A549 (cell line): ENCODE measurements at regions not wholly inside any gene's neighbourhood (a gene's known extent, or its start where the extent isn't known, plus 50 kb on each side); places are given as distances from the start of the nearest gene placed in this dataset.

ENCODE experiments used
- ATAC-seq, 2 experiments: fragments of 200-7000 bp in 1 of 2; fragments of >200 bp in 1 of 2; cut with Nextera tagmentation in 1 of 2; cut with Tn5 transposase in 1 of 2; 3 replicates each; pipeline versions ENCODE4 v1.8.0 to v1.9.1; 2018 to 2020; ENCODE audit warnings: mild to moderate bottlenecking in 1 of 2, moderate library complexity in 1 of 2
- CTCF ChIA-PET: fragments of 300-600 bp; sonication (Branson Sonifier 250); formaldehyde crosslinking; extraction: SDS; loops from one replicate; lab custom pipeline; 2021; ENCODE audit warnings: antibody characterized with exemption, inconsistent platforms; lab: Yijun Ruan, JAX
- POLR2A ChIA-PET: fragments of 350-600 bp; formaldehyde crosslinking; extraction: SDS; loops from one replicate; lab custom pipeline; 2021; ENCODE audit warnings: antibody characterized with exemption, inconsistent platforms; lab: Yijun Ruan, JAX
- DNase-seq, 2 experiments: peaks; one replicate each; pipeline versions ENCODE4 v3.0.0 to v3.0.0-alpha.2; 2011 to 2016; ENCODE audit warnings: low read depth in 1 of 2, low spot score in 1 of 2
- FAIRE-seq: peaks from 2 replicates; lab custom pipeline; 2011; peaks lifted over from hg19 to GRCh38; lab: Jason Lieb, UNC
- H3K27ac ChIP-seq, 2 experiments: fragments of >200 bp; sonication (Bioruptor Twin); formaldehyde crosslinking; 3 replicates each; pipeline ENCODE4 v1.5.1; 2016 to 2017
- H3K4me1 ChIP-seq: fragments of >200 bp; sonication (Bioruptor Twin); formaldehyde crosslinking; 3 replicates; pipeline ENCODE4 v1.6.1; 2016
- H3K4me2 ChIP-seq: fragments of >200 bp; sonication (Bioruptor Twin); formaldehyde crosslinking; 3 replicates; pipeline ENCODE4 v1.6.1; 2016
- H3K4me3 ChIP-seq: fragments of >200 bp; sonication (Bioruptor Twin); formaldehyde crosslinking; 3 replicates; pipeline ENCODE4 v1.5.1; 2016
- H3K9me3 ChIP-seq: fragments of >200 bp; sonication (Bioruptor Twin); formaldehyde crosslinking; 3 replicates; pipeline ENCODE4 v1.6.1; 2016
- CBX8 ChIP-seq: fragments of 200-600 bp; sonication (generic); IDR thresholded peaks from 2 replicates; pipeline ENCODE4 v1.6.1; 2016
- EHMT2 ChIP-seq: fragments of 200-600 bp; sonication (generic); IDR thresholded peaks from 2 replicates; pipeline ENCODE4 v1.6.1; 2016; ENCODE audit warnings: antibody characterized with exemption, low read depth, mild to moderate bottlenecking, moderate library complexity
- FOSL2 ChIP-seq, 2 experiments: fragments of 450-650 bp in 1 of 2; fragments of >200 bp in 1 of 2; sonication (Bioruptor Twin) in 1 of 2; formaldehyde crosslinking; IDR thresholded peaks; 2 replicates each; pipeline versions ENCODE4 v1.5.0 to v1.6.1; 2016 to 2020; ENCODE audit warnings: mild to moderate bottlenecking in 1 of 2, moderate library complexity in 1 of 2
- FOXS1 ChIP-seq: fragments of 250-450 bp; sonication (Bioruptor Pico); IDR thresholded peaks from 2 replicates; pipeline ENCODE4 v1.5.0; 2020; ENCODE audit warnings: mild to moderate bottlenecking, moderate library complexity
- GATA3 ChIP-seq: IDR thresholded peaks from 2 replicates; pipeline ENCODE4 v1.6.1; 2012; ENCODE audit warnings: borderline replicate concordance
- HEYL ChIP-seq: fragments of 250-450 bp; sonication (Bioruptor Pico); IDR thresholded peaks from 2 replicates; pipeline ENCODE4 v1.8.0; 2021; ENCODE audit warnings: mild to moderate bottlenecking, moderate library complexity
- JUN ChIP-seq, 2 experiments: fragments of >200 bp; sonication (Bioruptor Twin); formaldehyde crosslinking; IDR thresholded peaks; 2 replicates in 1 of 2; 3 replicates in 1 of 2; pipeline ENCODE4 v1.6.1; 2016 to 2017
- JUNB ChIP-seq: fragments of >200 bp; sonication (Bioruptor Twin); formaldehyde crosslinking; IDR thresholded peaks from 2 replicates; pipeline ENCODE4 v1.6.1; 2016
- KDM1A ChIP-seq: fragments of 200-600 bp; sonication (generic); IDR thresholded peaks from 2 replicates; pipeline ENCODE4 v1.6.1; 2016; ENCODE audit warnings: low read depth, mild to moderate bottlenecking
- MAFK ChIP-seq: fragments of 450-650 bp; IDR thresholded peaks from 2 replicates; pipeline ENCODE4 v1.6.1; 2014; ENCODE audit not compliant: partially characterized antibody
- MAX ChIP-seq: IDR thresholded peaks from 2 replicates; pipeline ENCODE4 v1.6.1; 2012
- NFE2L2 ChIP-seq: fragments of 150-350 bp; conservative IDR thresholded peaks from 2 replicates; pipeline ENCODE4 v1.6.1; 2014; ENCODE audit warnings: low read length
- POLR2A ChIP-seq: IDR thresholded peaks from 2 replicates; pipeline ENCODE4 v1.6.1; 2012; ENCODE audit warnings: mild to moderate bottlenecking, low read length
- RAD21 ChIP-seq, 2 experiments: fragments of >200 bp in 1 of 2; sonication (Bioruptor Twin) in 1 of 2; formaldehyde crosslinking in 1 of 2; IDR thresholded peaks in 1 of 2; conservative IDR thresholded peaks in 1 of 2; 2 replicates in 1 of 2; 3 replicates in 1 of 2; pipeline ENCODE4 v1.6.1; 2012 to 2018; ENCODE audit warnings: inconsistent platforms in 1 of 2
- REST ChIP-seq: fragments of 200-600 bp; sonication (generic); IDR thresholded peaks from 2 replicates; pipeline ENCODE4 v1.6.1; 2016; ENCODE audit warnings: antibody characterized with exemption, mild to moderate bottlenecking, moderate library complexity
- RFX5 ChIP-seq: fragments of 450-650 bp; IDR thresholded peaks from 2 replicates; pipeline ENCODE4 v1.7.1; 2014; ENCODE audit warnings: antibody characterized with exemption, mild to moderate bottlenecking, moderate library complexity
- SMC3 ChIP-seq: fragments of >200 bp; sonication (Bioruptor Twin); formaldehyde crosslinking; IDR thresholded peaks from 3 replicates; pipeline ENCODE4 v1.6.1; 2018; ENCODE audit warnings: inconsistent platforms
- TP53 ChIP-seq: fragments of 250-450 bp; sonication (Bioruptor Pico); IDR thresholded peaks from 2 replicates; pipeline ENCODE4 v1.5.0; 2021; ENCODE audit warnings: mild to moderate bottlenecking, moderate library complexity
- USF2 ChIP-seq: fragments of 450-650 bp; IDR thresholded peaks from 2 replicates; pipeline ENCODE4 v1.6.1; 2014; ENCODE audit warnings: antibody characterized with exemption
- ZC3H11A ChIP-seq: fragments of 450-650 bp; IDR thresholded peaks from 2 replicates; pipeline ENCODE4 v1.6.1; 2014; ENCODE audit warnings: antibody characterized with exemption, mild to moderate bottlenecking
- WGBS: methylation state at CpG from one replicate; pipeline ENCODE4 v1.1.6; 2017; ENCODE audit errors: missing lambda C conversion rate; 5-methylcytosine and 5-hydroxymethylcytosine counted together
- TF ChIP-seq, protein P1 (sequence below): fragments of >200 bp; sonication (Bioruptor Twin); formaldehyde crosslinking; IDR thresholded peaks from 3 replicates; pipeline ENCODE4 v1.5.1; 2016
- TF ChIP-seq, protein P2 (sequence below): fragments of >200 bp; sonication (Bioruptor Twin); formaldehyde crosslinking; IDR thresholded peaks from 2 replicates; pipeline ENCODE4 v1.6.1; 2016
- TF ChIP-seq, protein P3 (sequence below): IDR thresholded peaks from 2 replicates; pipeline ENCODE4 v1.6.1; 2012

DNA sequence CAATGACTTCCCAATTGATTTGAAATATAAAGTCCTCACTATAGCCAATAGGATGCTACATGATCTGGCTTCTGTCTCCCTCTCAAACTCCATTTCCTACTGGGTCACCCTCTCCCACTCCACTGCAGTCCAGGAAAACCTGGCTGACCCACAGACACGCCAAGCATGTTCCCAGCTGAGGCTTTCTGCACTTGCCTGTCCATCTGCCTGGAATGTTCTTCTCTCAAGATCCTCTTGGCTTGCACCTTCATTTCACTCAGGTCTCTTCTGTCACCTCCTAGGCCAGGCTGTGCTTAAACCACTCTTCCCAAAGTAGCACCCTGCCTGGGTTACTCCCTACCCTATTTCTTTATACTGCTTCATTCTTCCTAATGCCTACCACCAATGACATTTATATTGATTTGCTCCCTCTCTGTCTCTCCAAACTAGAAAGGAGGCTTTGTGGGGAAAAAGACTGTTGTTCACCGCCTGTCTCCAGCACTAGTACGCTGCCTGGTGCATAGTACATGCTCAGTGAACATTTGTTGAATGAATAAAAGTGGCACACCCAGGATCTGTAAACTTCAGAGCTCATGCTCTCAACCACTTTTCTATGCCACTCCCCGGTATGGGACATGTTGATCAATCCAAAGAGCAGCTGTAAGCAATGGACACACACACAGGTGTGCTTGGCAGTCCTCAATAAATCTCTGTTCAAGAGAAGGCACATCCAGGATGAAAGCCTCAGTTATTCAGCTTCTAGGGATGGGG, 261.3 kb downstream of the FOXO1 start:
- DNase-seq, result no peak
- ChIA-PET CTCF (interaction anchor here (1.4 kb wide), 1 partner anchor 372 kb away, joined by 3 read pairs; no protein-coding TSS in a partner anchor), POLR2A (no interaction called here)
- no peak overlapping the region for H3K4me3 ChIP-seq
- H3K4me1 ChIP-seq, result peaks cover 48% of the 10 kb centered on the region
- H3K27ac ChIP-seq, result peak overlapping the region; percentile 62 to 74; a peak in 4 of 6 replicates
- no peak overlapping the region for H3K4me2 ChIP-seq
- FAIRE-seq, result no peak
- H3K9me3 ChIP-seq, result no peaks in the 10 kb centered on the region
- TF ChIP-seq, protein P1, sequence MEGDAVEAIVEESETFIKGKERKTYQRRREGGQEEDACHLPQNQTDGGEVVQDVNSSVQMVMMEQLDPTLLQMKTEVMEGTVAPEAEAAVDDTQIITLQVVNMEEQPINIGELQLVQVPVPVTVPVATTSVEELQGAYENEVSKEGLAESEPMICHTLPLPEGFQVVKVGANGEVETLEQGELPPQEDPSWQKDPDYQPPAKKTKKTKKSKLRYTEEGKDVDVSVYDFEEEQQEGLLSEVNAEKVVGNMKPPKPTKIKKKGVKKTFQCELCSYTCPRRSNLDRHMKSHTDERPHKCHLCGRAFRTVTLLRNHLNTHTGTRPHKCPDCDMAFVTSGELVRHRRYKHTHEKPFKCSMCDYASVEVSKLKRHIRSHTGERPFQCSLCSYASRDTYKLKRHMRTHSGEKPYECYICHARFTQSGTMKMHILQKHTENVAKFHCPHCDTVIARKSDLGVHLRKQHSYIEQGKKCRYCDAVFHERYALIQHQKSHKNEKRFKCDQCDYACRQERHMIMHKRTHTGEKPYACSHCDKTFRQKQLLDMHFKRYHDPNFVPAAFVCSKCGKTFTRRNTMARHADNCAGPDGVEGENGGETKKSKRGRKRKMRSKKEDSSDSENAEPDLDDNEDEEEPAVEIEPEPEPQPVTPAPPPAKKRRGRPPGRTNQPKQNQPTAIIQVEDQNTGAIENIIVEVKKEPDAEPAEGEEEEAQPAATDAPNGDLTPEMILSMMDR, result no peak
- TF ChIP-seq POLR2A, result no peak
- TF ChIP-seq, protein P2, sequence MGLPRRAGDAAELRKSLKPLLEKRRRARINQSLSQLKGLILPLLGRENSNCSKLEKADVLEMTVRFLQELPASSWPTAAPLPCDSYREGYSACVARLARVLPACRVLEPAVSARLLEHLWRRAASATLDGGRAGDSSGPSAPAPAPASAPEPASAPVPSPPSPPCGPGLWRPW, result no peak
- no peak for TF ChIP-seq ZC3H11A
- no peak for TF ChIP-seq SMC3
- no peak for TF ChIP-seq GATA3
- TF ChIP-seq RFX5, result no peak
- TF ChIP-seq MAFK, result no peak
- no peak for TF ChIP-seq RAD21 (conservative IDR thresholded peaks at IDR 0.05 in 1 of 2, IDR thresholded peaks at IDR 0.05 in 1 of 2)
- no peak for TF ChIP-seq NFE2L2
- TF ChIP-seq FOXS1 (CRISPR knock-in tag), result no peak
- no peak for TF ChIP-seq EHMT2
- no peak for TF ChIP-seq JUN (IDR thresholded peaks at IDR 0.05)
- 93% methylated on average over 4 of the region's 4 CpGs for WGBS
- no peak for ATAC-seq

DNA sequence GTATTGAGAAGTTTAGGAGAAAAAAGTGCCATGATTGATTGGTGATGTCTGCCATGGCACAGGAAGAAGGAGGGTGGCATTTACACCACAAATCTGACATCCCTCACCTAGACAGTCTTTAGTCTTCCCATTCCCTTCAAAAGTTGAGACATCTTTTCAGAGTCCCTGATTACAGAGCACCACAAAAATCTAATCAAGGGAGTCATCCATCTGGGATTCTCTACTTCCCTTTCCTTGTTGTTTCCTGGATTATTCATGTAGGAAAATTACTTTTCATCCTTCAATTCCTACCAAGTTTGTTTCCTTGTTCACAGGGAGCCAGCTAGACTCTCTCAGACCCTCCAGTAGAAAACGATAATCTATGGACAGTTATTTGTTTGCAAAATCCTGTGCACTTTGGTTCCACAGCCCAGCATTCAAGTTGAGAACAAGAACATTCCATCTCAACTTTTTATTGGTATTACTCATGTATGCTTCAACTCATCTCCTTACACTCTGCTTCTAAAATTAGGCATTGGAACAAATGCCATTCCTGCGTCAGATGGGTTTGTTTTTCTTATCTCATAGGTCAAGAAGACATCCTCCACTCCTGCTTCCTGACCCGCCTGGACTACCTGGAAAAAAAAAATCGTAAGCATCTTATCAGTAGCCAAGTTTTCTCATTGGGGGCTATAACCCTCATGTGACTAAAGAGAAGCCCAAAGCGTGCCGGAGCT, 259.9 kb downstream of the FOXO1 start:
- peak overlapping the region; percentile 48 for H3K4me2 ChIP-seq
- 31% methylated on average over 6 of the region's 6 CpGs for WGBS
- DNase-seq (peak; percentile 4 to 83), FAIRE-seq (no peak), ATAC-seq (peak; percentile 15 to 67; a peak in 4 of 6 replicates)
- H3K4me3 ChIP-seq, result no peak overlapping the region
- no peaks in the 10 kb centered on the region for H3K9me3 ChIP-seq
- peak overlapping the region; percentile 71 to 74 for H3K27ac ChIP-seq
- CTCF ChIA-PET, result no interaction called here
- TF ChIP-seq USF2 (0 out of 2 replicates have a peak, but pooled peaks have one; percentile 26), HEYL (no peak), GATA3 (peak; percentile 44; the same call in 1 of the 2 replicates), JUNB (peak; percentile 42; the same call in 1 of the 2 replicates), FOSL2 (IDR thresholded peaks at IDR 0.05) (0 out of 2 replicates have a peak, but pooled peaks have one; percentile 25), FOSL2 (CRISPR knock-in tag; IDR thresholded peaks at IDR 0.05) (no peak)
- TF ChIP-seq, all 56 proteins: peak for 4
- peaks cover 46% of the 10 kb centered on the region for H3K4me1 ChIP-seq
- POLR2A ChIA-PET, result interaction anchor here (1.2 kb wide), 1 partner anchor 97 kb away, joined by 4 read pairs; no protein-coding TSS in a partner anchor

DNA sequence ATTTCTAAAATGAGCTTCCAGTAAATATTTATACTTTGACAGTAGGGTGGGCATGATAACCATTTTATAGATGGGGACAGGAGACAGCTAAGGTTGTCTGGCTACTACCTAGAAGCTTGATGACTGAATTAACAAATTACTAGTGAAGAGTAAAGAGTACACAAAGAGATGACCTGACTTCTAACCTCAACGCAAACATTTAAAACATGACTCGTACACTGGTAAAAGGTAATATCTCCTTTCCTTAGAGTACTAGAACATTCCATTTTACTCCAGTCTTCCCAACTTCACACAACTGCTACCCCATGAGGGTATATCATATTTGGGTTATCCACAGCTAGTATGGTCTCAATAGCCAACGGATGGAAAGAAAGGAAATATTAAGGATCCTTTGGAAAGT, 258.9 kb downstream of the FOXO1 start:
- TF ChIP-seq MAFK (no peak), TP53 (CRISPR knock-in tag) (no peak), REST (no peak), MAX (no peak), KDM1A (no peak), FOXS1 (CRISPR knock-in tag) (no peak), CBX8 (no peak)
- TF ChIP-seq, protein P3, sequence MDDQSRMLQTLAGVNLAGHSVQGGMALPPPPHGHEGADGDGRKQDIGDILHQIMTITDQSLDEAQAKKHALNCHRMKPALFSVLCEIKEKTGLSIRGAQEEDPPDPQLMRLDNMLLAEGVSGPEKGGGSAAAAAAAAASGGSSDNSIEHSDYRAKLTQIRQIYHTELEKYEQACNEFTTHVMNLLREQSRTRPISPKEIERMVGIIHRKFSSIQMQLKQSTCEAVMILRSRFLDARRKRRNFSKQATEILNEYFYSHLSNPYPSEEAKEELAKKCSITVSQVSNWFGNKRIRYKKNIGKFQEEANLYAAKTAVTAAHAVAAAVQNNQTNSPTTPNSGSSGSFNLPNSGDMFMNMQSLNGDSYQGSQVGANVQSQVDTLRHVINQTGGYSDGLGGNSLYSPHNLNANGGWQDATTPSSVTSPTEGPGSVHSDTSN, result no peak
- Histone ChIP-seq H3K4me1 (peaks cover 39% of the 10 kb centered on the region), H3K27ac (peak overlapping the region; percentile 29 to 70; a peak in 1 of 6 replicates), H3K4me3 (no peak overlapping the region), H3K4me2 (peak overlapping the region; percentile 48), H3K9me3 (no peaks in the 10 kb centered on the region)
- CTCF ChIA-PET, result interaction anchor here (1.6 kb wide), 1 partner anchor 9 kb away, joined by 3 read pairs; no protein-coding TSS in a partner anchor
- POLR2A ChIA-PET, result interaction anchor here (1.2 kb wide), 1 partner anchor 96 kb away, joined by 4 read pairs; no protein-coding TSS in a partner anchor
- no peak for FAIRE-seq
- no peak for DNase-seq
- 83% methylated on average over 3 of the region's 3 CpGs for WGBS
- no peak for ATAC-seq
